DND-41 (cell line): ENCODE measurements at regions not wholly inside any gene's neighbourhood (a gene's known extent, or its start where the extent isn't known, plus 50 kb on each side); places are given as distances from the start of the nearest gene placed in this dataset.

Experiments
- ATAC-seq: fragments of 200-7000 bp; cut with Tn5 transposase; 3 replicates; pipeline ENCODE4 v1.9.1; 2021; ENCODE audit warnings: low read depth; ENCODE audit not compliant: insufficient read depth
- DNase-seq: peaks from one replicate; pipeline ENCODE4 v3.0.0-alpha.2; 2020
- H2AFZ ChIP-seq: 2 replicates; pipeline ENCODE4 v1.6.0; 2012; ENCODE audit warnings: low read depth, low read length
- H3K27ac ChIP-seq: 2 replicates; pipeline ENCODE4 v1.5.1; 2012; ENCODE audit warnings: low read length, inconsistent platforms
- H3K27me3 ChIP-seq: fragments of 200-600 bp; sonication (generic); 2 replicates; pipeline ENCODE4 v1.6.0; 2012; ENCODE audit warnings: low read length, mild to moderate bottlenecking, inconsistent platforms; ENCODE audit not compliant: insufficient read depth, poor library complexity
- H3K36me3 ChIP-seq: 2 replicates; pipeline ENCODE4 v1.5.1; 2012; ENCODE audit warnings: low read length, inconsistent platforms; ENCODE audit not compliant: insufficient read depth
- H3K4me1 ChIP-seq: 2 replicates; pipeline ENCODE4 v1.5.1; 2012; ENCODE audit warnings: mild to moderate bottlenecking, low read length; ENCODE audit not compliant: insufficient read depth
- H3K4me2 ChIP-seq: 2 replicates; pipeline ENCODE4 v1.6.0; 2012; ENCODE audit warnings: mild to moderate bottlenecking, moderate library complexity, low read length, inconsistent platforms; ENCODE audit not compliant: insufficient read depth
- H3K4me3 ChIP-seq, 2 experiments: fragments of 200-600 bp in 1 of 2; shearing (Covaris generic) in 1 of 2; 2 replicates each; pipeline ENCODE4 v1.5.1; 2012 to 2016; ENCODE audit warnings: inconsistent platforms in 2 of 2, low read length in 2 of 2, mild to moderate bottlenecking in 2 of 2, low read depth in 1 of 2, moderate library complexity in 1 of 2
- H3K79me2 ChIP-seq: 2 replicates; pipeline ENCODE4 v1.6.0; 2012; ENCODE audit warnings: low read length, inconsistent platforms; ENCODE audit not compliant: insufficient read depth
- H3K9ac ChIP-seq: 2 replicates; pipeline ENCODE4 v1.6.0; 2012; ENCODE audit warnings: low read depth, mild to moderate bottlenecking, inconsistent platforms, low read length, moderate library complexity
- H3K9me3 ChIP-seq: 2 replicates; pipeline ENCODE4 v1.5.1; 2012; ENCODE audit warnings: low read length, moderate library complexity, mild to moderate bottlenecking, inconsistent platforms; ENCODE audit not compliant: insufficient read depth, severe bottlenecking
- H4K20me1 ChIP-seq: 2 replicates; pipeline ENCODE4 v1.6.0; 2012; ENCODE audit warnings: low read length; ENCODE audit not compliant: insufficient read depth
- EZH2 ChIP-seq: IDR thresholded peaks from 3 replicates; pipeline ENCODE4 v1.6.1; 2012; ENCODE audit warnings: borderline replicate concordance, low read depth, mild to moderate bottlenecking, moderate library complexity, low read length, inconsistent platforms; ENCODE audit not compliant: severe bottlenecking
- TF ChIP-seq, protein P1 (sequence below): IDR thresholded peaks from 2 replicates; pipeline ENCODE4 v1.5.1; 2012; ENCODE audit warnings: borderline replicate concordance, low read length, moderate library complexity, mild to moderate bottlenecking; ENCODE audit not compliant: poor library complexity, severe bottlenecking; ENCODE audit errors: extremely low read depth

DNA sequence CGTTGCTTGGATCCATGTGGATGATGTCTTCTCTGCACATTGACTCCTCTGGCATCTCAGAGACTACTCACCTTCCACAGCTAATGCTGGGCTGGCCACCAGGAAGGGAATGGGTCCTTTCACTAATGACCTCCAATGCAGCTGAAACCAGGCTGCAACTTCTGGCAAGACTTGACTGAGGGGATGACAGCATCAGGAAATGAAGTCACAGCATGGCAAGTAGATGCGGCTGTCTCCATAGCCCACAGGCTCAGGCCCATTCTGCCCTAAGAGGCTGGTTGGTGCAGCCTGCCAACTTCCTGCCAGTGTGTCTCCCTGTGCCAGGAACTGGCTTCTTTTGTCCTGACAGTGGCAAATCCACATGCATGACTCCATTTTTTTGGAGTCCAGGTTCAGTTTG lies 467.3 kb downstream of the TSHZ3 start:
- Histone ChIP-seq H3K4me1 (no peaks in the 10 kb centered on the region), H3K36me3 (no peaks in the 10 kb centered on the region), H3K27ac (no peak overlapping the region), H2AFZ (no peak overlapping the region), H4K20me1 (no peaks in the 10 kb centered on the region), H3K9me3 (no peaks in the 10 kb centered on the region), H3K27me3 (no peaks in the 10 kb centered on the region), H3K79me2 (no peaks in the 10 kb centered on the region), H3K4me2 (no peak overlapping the region), H3K4me3 (no peak overlapping the region), H3K9ac (no peak overlapping the region)
- ATAC-seq (no peak), DNase-seq (no peak)
- no peak for TF ChIP-seq EZH2
- TF ChIP-seq, protein P1, sequence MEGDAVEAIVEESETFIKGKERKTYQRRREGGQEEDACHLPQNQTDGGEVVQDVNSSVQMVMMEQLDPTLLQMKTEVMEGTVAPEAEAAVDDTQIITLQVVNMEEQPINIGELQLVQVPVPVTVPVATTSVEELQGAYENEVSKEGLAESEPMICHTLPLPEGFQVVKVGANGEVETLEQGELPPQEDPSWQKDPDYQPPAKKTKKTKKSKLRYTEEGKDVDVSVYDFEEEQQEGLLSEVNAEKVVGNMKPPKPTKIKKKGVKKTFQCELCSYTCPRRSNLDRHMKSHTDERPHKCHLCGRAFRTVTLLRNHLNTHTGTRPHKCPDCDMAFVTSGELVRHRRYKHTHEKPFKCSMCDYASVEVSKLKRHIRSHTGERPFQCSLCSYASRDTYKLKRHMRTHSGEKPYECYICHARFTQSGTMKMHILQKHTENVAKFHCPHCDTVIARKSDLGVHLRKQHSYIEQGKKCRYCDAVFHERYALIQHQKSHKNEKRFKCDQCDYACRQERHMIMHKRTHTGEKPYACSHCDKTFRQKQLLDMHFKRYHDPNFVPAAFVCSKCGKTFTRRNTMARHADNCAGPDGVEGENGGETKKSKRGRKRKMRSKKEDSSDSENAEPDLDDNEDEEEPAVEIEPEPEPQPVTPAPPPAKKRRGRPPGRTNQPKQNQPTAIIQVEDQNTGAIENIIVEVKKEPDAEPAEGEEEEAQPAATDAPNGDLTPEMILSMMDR: no peak

DNA sequence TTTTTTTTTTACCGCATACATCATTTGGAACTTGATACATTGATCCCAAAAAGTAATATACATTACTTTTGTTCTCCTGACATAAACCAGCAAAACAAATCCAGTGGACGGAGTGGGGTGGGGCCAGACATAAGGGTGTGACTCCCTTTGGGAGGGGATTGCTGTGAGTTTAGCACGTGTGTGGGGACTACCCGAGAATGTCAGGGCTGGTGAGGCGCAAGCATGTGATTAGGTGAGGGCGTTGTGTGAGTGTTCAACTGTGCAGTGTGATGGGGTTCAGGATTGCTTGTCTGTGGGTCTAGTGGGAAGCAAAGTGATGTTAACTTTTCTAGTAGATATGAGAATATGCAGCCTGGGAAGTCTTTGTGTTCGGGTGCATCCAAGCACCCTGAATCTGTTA lies 468.0 kb downstream of the TSHZ3 start:
- Histone ChIP-seq H4K20me1 (no peaks in the 10 kb centered on the region), H3K4me3 (no peak overlapping the region), H3K4me1 (no peaks in the 10 kb centered on the region), H3K36me3 (no peaks in the 10 kb centered on the region), H3K27ac (no peak overlapping the region), H3K4me2 (no peak overlapping the region), H3K27me3 (no peaks in the 10 kb centered on the region), H3K79me2 (no peaks in the 10 kb centered on the region), H2AFZ (no peak overlapping the region), H3K9me3 (no peaks in the 10 kb centered on the region), H3K9ac (no peak overlapping the region)
- DNase-seq: no peak
- TF ChIP-seq EZH2: no peak
- TF ChIP-seq, protein P1: no peak
- no peak for ATAC-seq

DNA sequence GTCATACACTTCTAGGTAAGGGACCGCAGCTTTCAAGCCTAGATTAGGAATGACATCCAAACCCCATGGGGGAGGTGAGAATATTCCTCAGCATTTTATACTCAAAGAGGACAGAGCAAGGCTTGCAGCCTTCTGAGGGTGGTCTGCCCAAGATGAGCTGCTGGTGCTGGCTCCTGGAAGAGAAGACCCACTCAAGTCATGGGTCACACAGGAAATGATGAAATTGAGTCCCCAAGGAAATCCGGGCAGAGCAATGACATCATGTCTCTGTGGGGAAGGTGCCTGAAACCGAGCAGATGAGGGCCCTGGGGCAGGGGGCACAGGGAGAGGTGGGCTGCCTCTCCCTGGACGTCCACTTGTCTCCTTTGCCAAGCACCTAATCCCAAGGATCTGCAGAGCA lies 468.7 kb downstream of the TSHZ3 start:
- H3K9me3 ChIP-seq: no peaks in the 10 kb centered on the region
- no peaks in the 10 kb centered on the region for H3K27me3 ChIP-seq

DNA sequence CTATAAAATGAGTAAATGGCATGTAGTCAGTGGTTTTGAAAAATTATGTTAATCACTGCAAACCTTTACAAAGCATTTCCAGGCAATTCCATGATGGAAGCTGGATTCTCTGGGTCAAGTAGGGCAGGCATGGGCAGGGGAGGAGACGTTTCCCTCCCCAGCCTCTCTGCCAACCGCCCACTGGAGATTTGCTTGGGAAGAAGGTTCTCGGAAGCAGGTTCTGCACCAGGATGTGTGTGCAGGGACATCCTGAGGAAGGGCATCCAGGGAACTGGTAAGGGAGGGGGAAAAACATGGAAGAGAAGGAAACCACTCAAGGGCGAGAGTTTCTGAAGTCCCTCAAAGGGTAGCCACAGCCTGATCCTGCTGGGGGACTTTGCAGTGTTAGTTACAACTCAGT lies 469.1 kb downstream of the TSHZ3 start:
- no peak for DNase-seq
- no peak for ATAC-seq
- H3K4me2 ChIP-seq: no peak overlapping the region
- no peak for TF ChIP-seq EZH2
- TF ChIP-seq, protein P1: no peak
- no peaks in the 10 kb centered on the region for H3K36me3 ChIP-seq
- H3K4me3 ChIP-seq: no peak overlapping the region
- no peak overlapping the region for H2AFZ ChIP-seq
- H3K9ac ChIP-seq: no peak overlapping the region
- H3K4me1 ChIP-seq: no peaks in the 10 kb centered on the region
- no peaks in the 10 kb centered on the region for H4K20me1 ChIP-seq
- no peak overlapping the region for H3K27ac ChIP-seq
- H3K79me2 ChIP-seq: no peaks in the 10 kb centered on the region
- H3K9me3 ChIP-seq: no peaks in the 10 kb centered on the region
- no peaks in the 10 kb centered on the region for H3K27me3 ChIP-seq

More for the DNA sequence above, 468.7 kb downstream of the TSHZ3 start:
- no peak for TF ChIP-seq EZH2
- TF ChIP-seq, protein P1: no peak
- Histone ChIP-seq H3K4me3 (no peak overlapping the region), H4K20me1 (no peaks in the 10 kb centered on the region), H2AFZ (no peak overlapping the region), H3K4me1 (no peaks in the 10 kb centered on the region), H3K9ac (no peak overlapping the region), H3K27ac (no peak overlapping the region), H3K4me2 (no peak overlapping the region), H3K79me2 (no peaks in the 10 kb centered on the region), H3K36me3 (no peaks in the 10 kb centered on the region)
- DNase-seq (no peak), ATAC-seq (no peak)
